ENCODE measurements at regions not wholly inside any gene's neighbourhood (a gene's known extent, or its start where the extent isn't known, plus 50 kb on each side); places are given as distances from the start of the nearest gene placed in this dataset.

DNA sequence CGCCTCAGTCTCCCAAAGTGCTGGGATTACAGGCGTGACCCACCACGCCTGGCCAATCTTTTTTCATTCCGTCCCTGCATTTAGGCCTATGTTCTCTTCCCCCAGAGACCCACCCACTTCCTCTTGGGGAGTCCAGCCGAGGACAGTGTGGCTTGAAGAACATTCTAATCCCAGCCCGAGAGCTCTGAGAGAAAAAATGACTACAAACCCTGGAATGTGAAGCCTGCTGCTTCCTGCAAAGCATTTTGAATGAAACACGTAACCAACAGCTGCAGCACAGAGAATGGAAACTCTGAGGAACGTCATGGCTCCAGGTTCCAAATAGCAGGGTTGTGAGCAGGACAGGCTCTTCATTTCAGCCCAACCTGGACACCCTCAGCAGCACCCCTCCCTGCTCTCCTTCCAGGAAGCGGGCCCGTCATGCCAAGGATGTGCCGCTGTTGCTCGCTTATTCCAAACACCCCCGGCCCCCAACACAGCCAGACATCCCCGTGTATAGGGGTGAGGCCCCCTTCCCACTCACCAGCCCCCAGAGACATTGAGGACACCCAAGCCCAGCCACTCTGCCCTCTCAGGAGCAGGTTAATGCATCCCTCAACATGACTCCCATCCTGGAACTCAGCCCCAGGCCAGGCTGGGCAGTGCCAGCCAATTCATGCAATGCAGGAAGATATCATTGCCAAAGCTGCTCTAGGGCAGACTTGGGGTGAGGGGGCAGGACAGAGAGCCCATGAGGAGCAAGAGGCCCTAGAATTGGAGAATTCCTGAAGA lies 139.8 kb downstream of the ZFP36L2 start:
- TF ChIP-seq, protein P1, sequence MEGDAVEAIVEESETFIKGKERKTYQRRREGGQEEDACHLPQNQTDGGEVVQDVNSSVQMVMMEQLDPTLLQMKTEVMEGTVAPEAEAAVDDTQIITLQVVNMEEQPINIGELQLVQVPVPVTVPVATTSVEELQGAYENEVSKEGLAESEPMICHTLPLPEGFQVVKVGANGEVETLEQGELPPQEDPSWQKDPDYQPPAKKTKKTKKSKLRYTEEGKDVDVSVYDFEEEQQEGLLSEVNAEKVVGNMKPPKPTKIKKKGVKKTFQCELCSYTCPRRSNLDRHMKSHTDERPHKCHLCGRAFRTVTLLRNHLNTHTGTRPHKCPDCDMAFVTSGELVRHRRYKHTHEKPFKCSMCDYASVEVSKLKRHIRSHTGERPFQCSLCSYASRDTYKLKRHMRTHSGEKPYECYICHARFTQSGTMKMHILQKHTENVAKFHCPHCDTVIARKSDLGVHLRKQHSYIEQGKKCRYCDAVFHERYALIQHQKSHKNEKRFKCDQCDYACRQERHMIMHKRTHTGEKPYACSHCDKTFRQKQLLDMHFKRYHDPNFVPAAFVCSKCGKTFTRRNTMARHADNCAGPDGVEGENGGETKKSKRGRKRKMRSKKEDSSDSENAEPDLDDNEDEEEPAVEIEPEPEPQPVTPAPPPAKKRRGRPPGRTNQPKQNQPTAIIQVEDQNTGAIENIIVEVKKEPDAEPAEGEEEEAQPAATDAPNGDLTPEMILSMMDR (conservative IDR thresholded peaks at IDR 0.05), result no peak
- TF ChIP-seq EZH2 (IDR thresholded peaks at IDR 0.05; ENCODE audit: low read depth), result no peak

Data from PC-9 (cell line).